ENCODE measurements at regions not wholly inside any gene's neighbourhood (a gene's known extent, or its start where the extent isn't known, plus 50 kb on each side); places are given as distances from the start of the nearest gene placed in this dataset.
"Not testable (repeated sequence)": the region's sequence is repeated elsewhere in the genome, so short reads cannot be mapped to it uniquely, and the experiment has no call there.

- no peak overlapping the region for H3K4me3 ChIP-seq (ENCODE audit: low read depth, low read length)
- TF ChIP-seq CTCF (IDR thresholded peaks at IDR 0.05; ENCODE audit: control insufficient read depth, extremely low read depth, insufficient read depth): no peak
- no peak for DNase-seq (ENCODE audit: low read depth)
Observed at GRCh38 chr4:155047755-155048154, 160.7 kb upstream of the NPY2R start.

GRCh38 chr4:155054042-155054441 is 154.4 kb upstream of the NPY2R start:
- not testable (repeated sequence) for H3K4me3 ChIP-seq (ENCODE audit: low read depth, low read length); DNase-seq (ENCODE audit: low read depth)

GRCh38 chr4:155060419-155060818 is 148.0 kb upstream of the NPY2R start:
- no peak for TF ChIP-seq CTCF (IDR thresholded peaks at IDR 0.05; ENCODE audit: control insufficient read depth, extremely low read depth, insufficient read depth)
- no peak overlapping the region for H3K4me3 ChIP-seq (ENCODE audit: low read depth, low read length)
- DNase-seq (ENCODE audit: low read depth): no peak

GRCh38 chr4:155060873-155061272 is 147.6 kb upstream of the NPY2R start:
- no peak for TF ChIP-seq CTCF (IDR thresholded peaks at IDR 0.05; ENCODE audit: control insufficient read depth, extremely low read depth, insufficient read depth)
- no peak for DNase-seq (ENCODE audit: low read depth)
- no peak overlapping the region for H3K4me3 ChIP-seq (ENCODE audit: low read depth, low read length)

- TF ChIP-seq CTCF (IDR thresholded peaks at IDR 0.05; ENCODE audit: control insufficient read depth, extremely low read depth, insufficient read depth): no peak
- no peak for DNase-seq (ENCODE audit: low read depth)
- H3K4me3 ChIP-seq (ENCODE audit: low read depth, low read length): no peak overlapping the region
Observed at GRCh38 chr4:155062948-155063347, 145.5 kb upstream of the NPY2R start.

GRCh38 chr4:155064934-155065333 is 143.5 kb upstream of the NPY2R start:
- not testable (repeated sequence) for DNase-seq (ENCODE audit: low read depth); H3K4me3 ChIP-seq (ENCODE audit: low read depth, low read length)

GRCh38 chr4:155066871-155067270 is 141.6 kb upstream of the NPY2R start:
- TF ChIP-seq CTCF (IDR thresholded peaks at IDR 0.05; ENCODE audit: control insufficient read depth, extremely low read depth, insufficient read depth): no peak
- no peak for DNase-seq (ENCODE audit: low read depth)
- H3K4me3 ChIP-seq (ENCODE audit: low read depth, low read length): no peak overlapping the region

- DNase-seq (ENCODE audit: low read depth): no peak
- H3K4me3 ChIP-seq (ENCODE audit: low read depth, low read length): no peak overlapping the region
- TF ChIP-seq CTCF (IDR thresholded peaks at IDR 0.05; ENCODE audit: control insufficient read depth, extremely low read depth, insufficient read depth): no peak
Observed at GRCh38 chr4:155071962-155072361, 136.5 kb upstream of the NPY2R start.
